Mononuclear cell (primary cell): ENCODE measurements at regions not wholly inside any gene's neighbourhood (a gene's known extent, or its start where the extent isn't known, plus 50 kb on each side); places are given as distances from the start of the nearest gene placed in this dataset.
"Not testable (repeated sequence)": the region's sequence is repeated elsewhere in the genome, so short reads cannot be mapped to it uniquely, and the experiment has no call there.

Experiments
- H3K27me3 ChIP-seq: 2 replicates; pipeline ENCODE4 v1.6.0; 2011; ENCODE audit warnings: low read length, control low read depth; ENCODE audit not compliant: insufficient read depth
- H3K4me1 ChIP-seq: 2 replicates; pipeline ENCODE4 v1.5.1; 2011; ENCODE audit warnings: mild to moderate bottlenecking, low read length, control low read depth; ENCODE audit not compliant: insufficient read depth
- H3K4me3 ChIP-seq: 2 replicates; pipeline ENCODE4 v1.5.1; 2011; ENCODE audit warnings: mild to moderate bottlenecking, low read length, moderate library complexity
- H3K9me3 ChIP-seq: 2 replicates; pipeline ENCODE4 v1.5.1; 2011; ENCODE audit warnings: low read depth, mild to moderate bottlenecking, control low read depth, low read length

DNA sequence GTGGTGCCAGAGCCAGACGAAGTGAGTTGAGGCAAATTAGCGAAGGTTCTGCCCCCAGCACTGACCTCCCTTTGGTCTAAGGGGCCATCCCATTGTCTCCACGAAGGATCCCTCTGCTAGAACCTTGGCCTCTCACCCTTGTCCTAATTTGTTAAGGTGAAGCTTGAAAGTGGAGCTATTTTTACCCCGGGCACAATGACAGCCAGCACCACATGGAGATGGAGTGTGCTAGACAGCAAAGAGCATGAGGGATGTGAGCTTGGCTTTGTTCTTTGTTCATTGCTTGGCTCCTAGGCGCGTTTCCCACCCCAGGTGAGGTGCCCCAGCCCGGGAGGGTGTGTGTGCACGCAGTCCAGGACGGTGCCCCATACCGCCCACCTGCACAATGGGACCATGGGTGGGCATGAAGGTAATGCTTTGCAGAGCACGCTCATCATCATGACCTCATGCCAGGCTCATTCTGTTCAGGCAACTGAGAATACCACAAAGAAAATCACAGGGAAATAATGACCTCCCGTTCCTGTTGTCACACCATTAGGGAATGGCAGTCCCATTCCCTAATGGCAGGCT, 361.0 kb upstream of the FZD8 start:
- no peaks in the 10 kb centered on the region for H3K9me3 ChIP-seq

DNA sequence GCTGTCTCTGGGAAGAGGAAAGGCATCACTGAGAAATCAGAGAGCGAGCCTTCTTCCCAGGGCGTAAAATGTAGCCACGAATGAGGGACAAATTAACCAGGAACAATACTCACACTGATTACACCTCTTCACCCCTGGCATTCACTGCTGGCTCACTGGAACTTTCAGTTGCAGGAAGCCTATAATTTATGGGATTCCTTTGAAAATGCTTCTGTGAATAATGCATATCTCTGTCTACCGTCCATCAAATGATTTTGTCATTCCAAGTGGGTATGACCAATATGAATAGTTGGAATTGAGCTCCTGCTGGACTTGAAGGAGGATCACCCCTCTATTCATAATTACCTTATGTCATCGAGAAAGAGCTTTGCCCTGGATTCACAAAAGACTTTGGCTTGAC, 360.3 kb upstream of the FZD8 start:
- no peaks in the 10 kb centered on the region for H3K9me3 ChIP-seq
- H3K4me3 ChIP-seq, result no peak overlapping the region
- H3K27me3 ChIP-seq, result no peaks in the 10 kb centered on the region
- H3K4me1 ChIP-seq, result no peaks in the 10 kb centered on the region

More for the DNA sequence above, 361.0 kb upstream of the FZD8 start:
- no peaks in the 10 kb centered on the region for H3K27me3 ChIP-seq
- H3K4me3 ChIP-seq, result no peak overlapping the region
- H3K4me1 ChIP-seq, result no peaks in the 10 kb centered on the region

DNA sequence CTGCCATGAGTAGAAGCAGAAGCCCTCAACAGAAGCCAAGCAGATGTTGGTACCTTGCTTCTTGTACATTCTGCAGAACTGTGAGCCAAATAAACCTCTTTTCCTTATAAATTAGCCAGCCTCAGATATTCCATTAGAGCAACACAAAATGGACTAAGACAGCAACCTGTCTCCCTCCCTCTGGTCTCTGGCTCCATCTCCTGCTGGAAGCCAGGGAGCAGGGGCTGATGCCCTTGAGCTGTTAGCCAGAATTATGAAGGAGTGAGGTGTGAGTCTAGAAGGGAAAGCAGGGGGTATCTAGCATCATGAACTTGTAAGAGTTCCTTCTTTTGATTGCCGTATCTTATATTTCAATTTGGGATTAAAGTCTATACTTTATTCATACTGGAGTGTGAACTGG, 358.7 kb upstream of the FZD8 start:
- not testable (repeated sequence) for H3K4me3 ChIP-seq, H3K27me3 ChIP-seq, H3K9me3 ChIP-seq, H3K4me1 ChIP-seq

DNA sequence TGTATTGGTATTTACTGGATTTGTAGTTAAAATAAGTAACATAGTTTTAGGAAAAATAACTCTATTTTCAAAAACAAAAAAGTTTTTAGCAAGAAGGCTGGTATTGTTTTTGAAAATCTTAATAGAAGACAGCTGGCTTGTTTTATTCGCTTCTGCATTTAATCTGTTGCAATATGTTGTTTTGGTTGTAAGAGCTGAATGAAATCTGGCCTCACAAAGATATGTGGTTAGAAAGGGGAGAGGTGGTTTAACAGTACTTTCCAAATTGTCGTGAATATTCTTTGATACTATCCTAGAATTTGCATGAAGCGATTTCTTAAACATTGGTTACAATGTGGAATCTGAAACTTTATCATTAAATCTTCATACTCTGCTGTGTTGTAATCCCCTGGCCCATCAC, 355.9 kb upstream of the FZD8 start:
- no peaks in the 10 kb centered on the region for H3K9me3 ChIP-seq
- H3K4me1 ChIP-seq, result no peaks in the 10 kb centered on the region
- H3K27me3 ChIP-seq, result no peaks in the 10 kb centered on the region
- H3K4me3 ChIP-seq, result no peak overlapping the region

DNA sequence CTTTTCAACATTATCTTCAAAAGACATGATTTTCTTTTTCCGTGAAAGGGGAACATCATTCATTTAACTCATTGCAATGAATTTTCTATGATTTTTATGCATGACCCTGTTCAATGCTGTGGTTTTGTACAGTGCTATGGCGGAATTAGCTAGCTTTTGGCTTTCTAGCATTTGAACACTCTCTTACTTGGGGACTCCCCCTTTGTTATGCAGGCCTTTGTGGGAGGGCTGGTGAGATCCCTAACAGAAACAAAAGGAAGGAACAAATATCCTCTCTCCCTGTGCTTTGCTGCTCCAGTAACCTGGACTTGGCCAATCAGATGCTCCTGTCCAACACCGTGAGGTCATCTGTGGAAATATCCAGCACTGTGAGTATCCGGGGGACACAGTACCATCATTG, 353.4 kb upstream of the FZD8 start:
- no peaks in the 10 kb centered on the region for H3K9me3 ChIP-seq
- H3K4me3 ChIP-seq, result no peak overlapping the region
- H3K27me3 ChIP-seq, result no peaks in the 10 kb centered on the region
- no peaks in the 10 kb centered on the region for H3K4me1 ChIP-seq

DNA sequence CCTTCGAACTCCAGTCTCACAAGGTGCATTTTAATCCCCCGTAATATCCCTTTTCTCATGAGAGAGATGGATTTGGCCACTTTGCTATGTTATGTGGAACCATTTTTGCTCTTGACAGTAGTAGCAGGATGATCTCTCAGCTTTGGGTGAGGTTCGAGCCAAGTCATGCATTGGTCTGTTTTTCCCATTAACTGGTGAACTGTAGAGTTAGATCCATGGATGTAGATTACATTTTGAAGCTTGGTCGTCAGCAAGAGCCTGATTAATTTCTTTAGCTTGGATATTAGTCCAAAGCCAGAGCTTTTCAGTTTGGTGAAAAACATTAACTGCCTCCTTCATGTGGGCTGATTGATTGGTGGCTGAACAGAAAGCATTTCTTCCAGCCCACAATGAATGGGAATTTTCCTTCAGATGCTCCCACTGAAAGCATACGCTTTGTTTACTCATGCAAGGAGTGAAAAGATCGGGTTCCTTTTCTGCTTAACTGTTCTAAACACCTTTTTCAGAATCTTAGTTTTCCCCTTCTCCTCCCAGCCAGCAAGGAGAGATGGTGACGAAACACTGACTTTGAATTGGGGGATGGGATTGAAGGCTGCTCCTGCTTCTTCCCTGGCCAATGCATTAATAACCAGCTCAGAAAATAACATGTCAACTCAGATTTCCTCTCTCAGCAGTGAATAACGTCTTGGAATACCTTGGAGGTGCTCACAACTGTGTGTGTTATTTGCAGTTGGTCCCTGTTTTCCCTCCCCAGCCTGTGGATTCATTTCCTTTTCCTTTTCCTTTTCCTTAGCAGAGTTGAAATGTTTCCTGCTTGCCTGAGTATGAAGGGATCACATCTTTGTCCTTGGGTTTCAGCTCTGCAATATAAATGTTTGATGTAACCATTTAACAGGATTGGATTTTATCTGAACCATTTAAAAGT, 351.8 kb upstream of the FZD8 start:
- no peaks in the 10 kb centered on the region for H3K4me1 ChIP-seq
- no peaks in the 10 kb centered on the region for H3K9me3 ChIP-seq
- no peak overlapping the region for H3K4me3 ChIP-seq
- no peaks in the 10 kb centered on the region for H3K27me3 ChIP-seq

DNA sequence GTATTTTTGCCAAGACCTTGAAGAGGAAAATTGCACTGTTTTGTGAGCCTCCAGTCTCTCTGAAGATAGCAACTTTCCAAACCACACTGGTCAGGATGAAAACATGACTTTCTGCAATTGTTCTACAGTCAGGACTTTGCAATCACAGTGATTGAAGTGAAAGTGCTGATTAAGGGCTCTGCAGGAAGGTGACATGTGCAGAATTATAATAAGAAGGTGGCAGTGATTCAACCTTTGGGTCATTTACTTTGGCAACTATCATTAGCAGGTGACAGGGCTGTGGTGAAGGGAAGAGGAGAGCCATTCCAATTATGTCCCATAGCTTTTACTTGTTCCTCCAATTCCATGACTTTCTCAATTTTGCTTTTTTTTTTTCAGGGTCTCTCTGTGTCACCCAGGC, 350.0 kb upstream of the FZD8 start:
- H3K9me3 ChIP-seq, result no peaks in the 10 kb centered on the region
- H3K4me3 ChIP-seq, result no peak overlapping the region
- no peaks in the 10 kb centered on the region for H3K4me1 ChIP-seq
- no peaks in the 10 kb centered on the region for H3K27me3 ChIP-seq

DNA sequence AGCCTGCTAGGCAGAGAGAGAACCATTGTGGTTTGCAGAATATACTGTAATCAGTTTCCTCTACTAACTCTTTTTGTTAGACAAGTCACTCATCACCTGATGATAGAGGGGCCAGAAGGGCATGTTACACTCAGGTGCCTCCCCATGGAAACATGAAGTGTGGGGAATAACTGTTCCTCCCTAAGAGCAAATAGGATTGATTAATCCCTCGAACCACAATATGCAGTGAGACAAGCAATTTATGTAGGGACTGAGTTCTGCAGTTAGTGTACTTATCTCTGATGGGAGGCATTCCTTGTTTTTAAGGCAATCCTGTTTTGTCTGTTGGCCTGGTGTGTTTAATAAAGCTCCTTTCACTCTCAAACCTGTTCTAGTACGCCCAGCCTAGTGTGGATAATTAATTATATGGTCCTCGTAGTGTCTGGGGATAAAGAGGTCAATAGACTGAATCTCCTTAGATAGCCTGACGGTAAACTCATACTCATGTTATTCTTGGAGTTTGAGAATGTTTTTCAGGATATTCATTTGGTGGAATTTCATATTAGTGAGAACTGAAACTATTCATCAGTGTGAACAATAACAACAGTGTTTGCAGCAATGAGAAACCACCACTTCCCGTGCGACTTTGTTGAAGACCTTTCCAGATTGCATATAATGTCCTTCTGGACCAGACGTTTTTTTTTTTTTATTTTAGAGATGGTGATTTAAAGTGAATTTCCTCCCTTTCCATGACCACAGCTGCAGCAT, 344.8 kb upstream of the FZD8 start:
- Histone ChIP-seq H3K9me3 (no peaks in the 10 kb centered on the region), H3K4me1 (no peaks in the 10 kb centered on the region), H3K4me3 (no peak overlapping the region), H3K27me3 (no peaks in the 10 kb centered on the region)

DNA sequence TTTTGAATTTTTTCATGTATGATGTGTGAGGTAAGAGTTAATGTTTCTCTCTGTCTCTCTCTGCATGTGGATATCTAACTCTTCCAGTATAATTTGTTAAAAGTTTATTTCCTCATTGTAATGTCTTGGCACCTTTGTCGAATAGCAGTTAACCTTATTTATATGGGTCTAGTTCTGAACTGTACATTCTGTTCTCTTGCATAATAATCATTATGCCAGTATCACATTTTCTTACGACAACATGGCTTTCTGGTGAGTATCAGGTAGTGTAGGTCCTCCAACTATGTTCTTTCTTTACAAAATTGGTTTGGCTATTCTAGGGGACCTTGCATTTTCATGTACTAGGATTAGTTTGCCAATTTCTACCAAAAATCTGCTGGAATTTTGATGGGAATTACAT, 337.0 kb upstream of the FZD8 start:
- no peaks in the 10 kb centered on the region for H3K27me3 ChIP-seq
- H3K9me3 ChIP-seq, result no peaks in the 10 kb centered on the region
- no peak overlapping the region for H3K4me3 ChIP-seq
- no peaks in the 10 kb centered on the region for H3K4me1 ChIP-seq

DNA sequence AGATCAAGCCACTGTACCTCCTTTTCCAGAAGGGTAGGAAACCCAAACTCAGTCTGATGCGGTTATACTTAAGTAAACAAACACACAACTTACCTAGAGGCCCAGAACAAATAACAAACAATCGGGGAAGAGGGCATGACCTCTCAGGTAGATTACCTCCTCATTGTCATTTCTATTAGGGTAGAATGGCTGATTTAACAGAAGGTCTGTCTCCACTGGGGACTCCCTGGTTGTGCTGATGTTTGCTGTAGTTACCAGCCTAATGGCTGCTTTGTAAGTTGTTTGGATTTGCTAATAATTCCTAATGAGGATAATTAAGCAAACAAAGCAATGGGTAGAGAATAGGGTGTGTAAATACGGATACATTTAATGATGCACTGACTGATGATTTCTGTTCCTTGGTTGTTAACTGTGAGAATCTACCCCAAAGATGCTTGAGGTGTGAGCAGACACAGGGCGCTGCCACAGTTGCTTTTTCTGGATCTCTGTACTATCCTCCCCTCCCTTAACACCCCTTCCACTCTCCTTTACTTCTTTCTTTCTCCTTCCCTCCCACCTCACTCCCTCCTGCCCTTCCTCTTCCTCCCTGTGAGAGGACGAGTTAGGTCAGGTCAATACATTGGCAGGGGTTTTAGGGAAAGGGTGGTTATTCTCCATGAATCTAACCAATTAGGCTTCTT, 332.0 kb upstream of the FZD8 start:
- not testable (repeated sequence) for H3K27me3 ChIP-seq, H3K4me1 ChIP-seq, H3K4me3 ChIP-seq, H3K9me3 ChIP-seq

DNA sequence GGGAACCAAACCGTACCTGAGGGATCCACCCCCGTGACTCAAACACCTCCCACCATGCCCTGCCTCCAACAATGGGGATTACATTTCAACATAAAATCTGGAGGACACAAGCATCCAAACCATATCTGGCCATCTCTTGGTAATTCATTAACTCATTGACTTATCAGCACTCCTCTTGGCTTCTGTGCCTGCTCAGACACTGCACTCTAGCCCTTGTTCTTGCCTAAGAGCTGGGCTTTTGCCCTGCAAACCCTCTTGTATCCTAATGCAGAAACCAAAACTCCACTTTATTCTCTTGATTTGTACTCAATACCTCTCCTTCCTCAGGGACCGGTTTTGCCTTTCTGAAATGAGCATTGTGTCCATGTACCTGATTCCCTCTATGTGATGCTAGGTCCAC, 330.2 kb upstream of the FZD8 start:
- no peaks in the 10 kb centered on the region for H3K9me3 ChIP-seq
- no peaks in the 10 kb centered on the region for H3K4me1 ChIP-seq
- H3K4me3 ChIP-seq, result no peak overlapping the region
- H3K27me3 ChIP-seq, result no peaks in the 10 kb centered on the region

DNA sequence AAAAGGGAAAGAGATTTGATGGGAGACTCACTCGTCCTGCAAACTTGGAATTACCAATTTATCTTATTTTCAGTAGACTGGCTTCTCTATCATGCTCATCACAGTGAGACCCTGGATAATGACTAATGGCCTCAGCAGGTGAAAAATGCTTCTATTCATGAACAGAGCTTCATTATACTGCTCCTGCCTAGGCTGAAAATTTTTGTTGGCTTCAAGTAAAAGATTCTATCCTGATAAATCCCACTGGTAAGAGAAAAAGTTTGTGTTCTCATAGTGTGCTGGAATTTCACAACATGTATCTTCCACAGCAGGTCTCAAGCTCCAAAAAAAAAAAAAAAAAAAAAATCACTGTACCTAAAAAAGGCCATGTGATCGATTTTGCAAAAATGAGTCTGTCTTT, 329.3 kb upstream of the FZD8 start:
- Histone ChIP-seq H3K4me3 (no peak overlapping the region), H3K27me3 (no peaks in the 10 kb centered on the region), H3K4me1 (no peaks in the 10 kb centered on the region), H3K9me3 (no peaks in the 10 kb centered on the region)

DNA sequence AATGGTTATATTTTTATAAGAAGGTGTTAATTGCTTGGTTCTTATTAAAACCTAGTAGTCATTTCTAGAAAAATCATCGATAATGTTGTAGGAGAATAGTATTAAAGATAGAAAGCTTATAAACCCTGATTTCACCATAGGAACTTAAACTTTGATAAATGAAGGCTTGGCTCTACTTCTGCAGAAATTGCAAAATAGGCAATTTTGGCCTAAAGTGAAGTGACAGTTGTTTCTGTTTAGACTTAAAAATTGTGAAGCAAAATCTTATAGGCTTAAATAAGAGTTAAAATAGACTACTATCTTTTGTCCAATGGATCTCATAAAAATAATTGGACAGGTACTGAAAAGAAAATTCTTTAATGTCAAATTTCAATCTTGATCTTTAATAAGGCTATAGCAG, 321.6 kb upstream of the FZD8 start:
- H3K4me3 ChIP-seq, result no peak overlapping the region
- no peaks in the 10 kb centered on the region for H3K4me1 ChIP-seq
- H3K9me3 ChIP-seq, result no peaks in the 10 kb centered on the region
- no peaks in the 10 kb centered on the region for H3K27me3 ChIP-seq

DNA sequence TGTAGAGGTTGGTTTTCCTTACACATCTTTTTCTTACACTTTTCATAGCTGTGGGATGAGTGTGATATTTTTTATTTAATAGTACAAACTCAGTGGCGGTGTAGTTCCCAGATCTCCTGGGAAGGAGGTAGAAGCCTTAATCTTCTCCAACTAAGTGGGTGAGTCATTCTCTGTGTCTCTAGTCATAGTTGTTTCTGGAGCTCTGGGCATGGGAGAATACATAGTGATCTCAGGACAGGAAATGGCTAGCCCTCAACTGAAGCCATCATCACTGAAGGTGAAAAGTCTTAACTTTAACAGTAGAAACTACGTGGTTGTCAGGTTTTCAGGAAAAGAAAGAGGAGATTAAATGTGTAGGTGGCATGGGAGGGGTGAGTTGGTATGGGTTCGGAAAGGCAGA, 319.4 kb upstream of the FZD8 start:
- Histone ChIP-seq H3K4me3 (no peak overlapping the region), H3K9me3 (no peaks in the 10 kb centered on the region), H3K4me1 (no peaks in the 10 kb centered on the region), H3K27me3 (no peaks in the 10 kb centered on the region)

DNA sequence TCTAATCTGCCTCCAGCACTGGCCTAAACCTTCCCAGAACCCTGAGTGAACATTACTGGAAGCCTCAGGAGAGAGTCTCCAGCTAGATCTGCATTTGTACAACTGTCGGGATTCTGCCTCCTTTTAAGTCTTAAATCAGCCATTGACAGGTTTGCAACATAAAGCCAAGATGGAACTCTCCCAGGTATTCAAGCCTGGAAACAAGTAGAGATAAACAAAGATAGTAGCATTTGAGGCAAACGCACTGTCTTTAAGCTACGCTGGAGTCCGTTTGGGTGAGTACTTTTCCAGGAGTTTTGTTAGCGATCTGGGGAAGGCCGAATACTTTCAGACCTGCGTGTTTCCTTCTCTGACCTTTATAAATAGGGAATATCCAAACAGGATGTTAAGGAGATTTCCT, 317.2 kb upstream of the FZD8 start:
- H3K9me3 ChIP-seq, result no peaks in the 10 kb centered on the region
- H3K4me1 ChIP-seq, result no peaks in the 10 kb centered on the region
- no peaks in the 10 kb centered on the region for H3K27me3 ChIP-seq
- no peak overlapping the region for H3K4me3 ChIP-seq
